CD14-positive monocyte (primary cell): ENCODE measurements at regions not wholly inside any gene's neighbourhood (a gene's known extent, or its start where the extent isn't known, plus 50 kb on each side); places are given as distances from the start of the nearest gene placed in this dataset.

ENCODE experiments used
- DNase-seq, 3 donors: peaks; one replicate each; pipeline ENCODE4 v3.0.0-alpha.2; 2011 to 2022
- H2AFZ ChIP-seq: 2 replicates; pipeline ENCODE4 v1.6.0; 2012; ENCODE audit warnings: mild to moderate bottlenecking, low read depth, low read length, inconsistent platforms; ENCODE audit not compliant: insufficient read depth, poor library complexity, severe bottlenecking
- H3K27ac ChIP-seq, 2 donors: 1 replicate in 1 of 2; 2 replicates in 1 of 2; pipeline ENCODE4 v1.5.1; 2012 to 2013; ENCODE audit warnings: low read length in 2 of 2, control low read depth in 1 of 2, inconsistent platforms in 1 of 2, low read depth in 1 of 2, mild to moderate bottlenecking in 1 of 2
- H3K27me3 ChIP-seq, 2 donors: one replicate each; pipeline versions ENCODE4 v1.6.0 to v1.6.1; 2011 to 2013; ENCODE audit warnings: low read length in 2 of 2; ENCODE audit not compliant: control insufficient read depth in 2 of 2, insufficient read depth in 2 of 2
- H3K36me3 ChIP-seq, 2 donors: replicated peaks in 1 of 2; 1 replicate in 1 of 2; 2 replicates in 1 of 2; pipeline versions ENCODE4 v1.5.1 to v1.6.1; 2012 to 2013; ENCODE audit warnings: low read length in 2 of 2, control low read depth in 1 of 2, inconsistent platforms in 1 of 2, mild to moderate bottlenecking in 1 of 2; ENCODE audit not compliant: insufficient read depth in 2 of 2, control insufficient read depth in 1 of 2
- H3K4me1 ChIP-seq, 2 donors: 1 replicate in 1 of 2; 2 replicates in 1 of 2; pipeline versions ENCODE4 v1.5.1 to v1.6.1; 2012 to 2013; ENCODE audit warnings: low read length in 2 of 2, control low read depth in 1 of 2, inconsistent platforms in 1 of 2, mild to moderate bottlenecking in 1 of 2, moderate library complexity in 1 of 2; ENCODE audit not compliant: insufficient read depth in 2 of 2, control insufficient read depth in 1 of 2
- H3K4me2 ChIP-seq: replicated peaks from 2 replicates; pipeline ENCODE3; 2012; ENCODE audit warnings: low read length, moderate library complexity, mild to moderate bottlenecking; ENCODE audit not compliant: poor library complexity, severe bottlenecking; ENCODE audit errors: extremely low read depth
- H3K4me3 ChIP-seq, 3 experiments: fragments of 200-600 bp in 1 of 3; sonication (generic) in 1 of 3; replicated peaks in 1 of 3; 1 replicate in 2 of 3; 2 replicates in 1 of 3; pipeline ENCODE4 v1.5.1; 2011 to 2013; ENCODE audit warnings: low read length in 3 of 3, mild to moderate bottlenecking in 3 of 3, control low read depth in 2 of 3, low read depth in 2 of 3, inconsistent platforms in 1 of 3, moderate library complexity in 1 of 3
- H3K79me2 ChIP-seq: 2 replicates; pipeline ENCODE4 v1.6.0; 2012; ENCODE audit warnings: mild to moderate bottlenecking, control low read depth, inconsistent platforms, low read length, moderate library complexity; ENCODE audit not compliant: insufficient read depth
- H3K9ac ChIP-seq: 2 replicates; pipeline ENCODE4 v1.6.0; 2017; ENCODE audit warnings: low read length, mild to moderate bottlenecking; ENCODE audit not compliant: insufficient read depth, poor library complexity, severe bottlenecking
- H3K9me3 ChIP-seq, 2 donors: replicated peaks in 1 of 2; 1 replicate in 1 of 2; 2 replicates in 1 of 2; pipeline versions ENCODE4 v1.5.1 to v1.6.1; 2012 to 2013; ENCODE audit warnings: low read length in 2 of 2, control low read depth in 1 of 2; ENCODE audit not compliant: control insufficient read depth in 1 of 2, insufficient read depth in 1 of 2
- H4K20me1 ChIP-seq: 2 replicates; pipeline ENCODE4 v1.6.0; 2012; ENCODE audit warnings: mild to moderate bottlenecking, low read length, control low read depth, moderate library complexity; ENCODE audit not compliant: insufficient read depth
- H3K27ac Mint-ChIP-seq, 7 donors: one replicate each; pipeline ENCODE4 v1.8.0; 2020; ENCODE audit warnings: mild to moderate bottlenecking in 7 of 7, mixed read lengths in 7 of 7, moderate library complexity in 6 of 7, inconsistent platforms in 2 of 7
- H3K27me3 Mint-ChIP-seq, 3 donors: one replicate each; pipeline ENCODE4 v1.8.0; 2021 to 2022; ENCODE audit warnings: low read depth in 3 of 3, mild to moderate bottlenecking in 3 of 3, mixed read lengths in 3 of 3, moderate library complexity in 3 of 3, inconsistent platforms in 1 of 3
- H3K36me3 Mint-ChIP-seq, 2 donors: one replicate each; pipeline ENCODE4 v1.8.0; 2020; ENCODE audit warnings: mixed read lengths in 2 of 2, inconsistent platforms in 1 of 2, mild to moderate bottlenecking in 1 of 2
- H3K4me1 Mint-ChIP-seq: one replicate; pipeline ENCODE4 v1.8.0; 2020; ENCODE audit warnings: mild to moderate bottlenecking, mixed read lengths
- H3K4me3 Mint-ChIP-seq, 2 donors: one replicate each; pipeline ENCODE4 v1.8.0; 2020; ENCODE audit warnings: mild to moderate bottlenecking in 2 of 2, mixed read lengths in 2 of 2, moderate library complexity in 1 of 2
- H3K9me3 Mint-ChIP-seq, 7 donors: one replicate each; pipeline ENCODE4 v1.8.0; 2020 to 2022; ENCODE audit warnings: mixed read lengths in 7 of 7, mild to moderate bottlenecking in 6 of 7, moderate library complexity in 6 of 7, inconsistent platforms in 2 of 7
- CTCF ChIP-seq: fragments of 200-600 bp; IDR thresholded peaks from one replicate; pipeline ENCODE4 v1.8.0; 2022; ENCODE audit warnings: antibody characterized with exemption, mild to moderate bottlenecking
- WGBS: methylation state at CpG from one replicate; pipeline ENCODE4 v1.1.5; 2013; ENCODE audit warnings: missing lambda C conversion rate; ENCODE audit not compliant: insufficient coverage; 5-methylcytosine and 5-hydroxymethylcytosine counted together
- intact Hi-C, 2 donors: fragments of 100-400 bp; cut with micrococcal nuclease; formaldehyde crosslinking; loops; one replicate each; pipeline versions ENCODE4 v1.15.0 to v1.15.1; 2023

GRCh38 chr6:67497749-67498148 is 1137.3 kb upstream of the ADGRB3 start:
- no peaks in the 10 kb centered on the region for H3K79me2 ChIP-seq
- H3K4me3 Mint-ChIP-seq, result no peak overlapping the region
- no peak for DNase-seq
- no peak overlapping the region for H2AFZ ChIP-seq
- H3K4me3 ChIP-seq, result no peak overlapping the region
- H3K27ac Mint-ChIP-seq, result no peak overlapping the region
- no peaks in the 10 kb centered on the region for H3K36me3 ChIP-seq
- no peak overlapping the region for H3K4me2 ChIP-seq
- H3K9me3 ChIP-seq, result peaks cover 0 to 3% of the 10 kb centered on the region in 2 donors
- no peak overlapping the region for H3K27ac ChIP-seq
- no peaks in the 10 kb centered on the region for H3K27me3 ChIP-seq
- intact Hi-C loops, result no loop called here
- no CpG with 5 or more reads among the region's 1 CpG for WGBS
- H3K4me1 ChIP-seq, result no peaks in the 10 kb centered on the region
- H3K9ac ChIP-seq, result no peak overlapping the region
- H3K27me3 Mint-ChIP-seq, result no peaks in the 10 kb centered on the region
- H3K4me1 Mint-ChIP-seq, result no peaks in the 10 kb centered on the region
- H3K36me3 Mint-ChIP-seq, result no peaks in the 10 kb centered on the region
- H4K20me1 ChIP-seq, result no peaks in the 10 kb centered on the region
- peaks cover 0 to 4% (median 0%) of the 10 kb centered on the region in 7 donors for H3K9me3 Mint-ChIP-seq
- TF ChIP-seq CTCF, result no peak

DNA sequence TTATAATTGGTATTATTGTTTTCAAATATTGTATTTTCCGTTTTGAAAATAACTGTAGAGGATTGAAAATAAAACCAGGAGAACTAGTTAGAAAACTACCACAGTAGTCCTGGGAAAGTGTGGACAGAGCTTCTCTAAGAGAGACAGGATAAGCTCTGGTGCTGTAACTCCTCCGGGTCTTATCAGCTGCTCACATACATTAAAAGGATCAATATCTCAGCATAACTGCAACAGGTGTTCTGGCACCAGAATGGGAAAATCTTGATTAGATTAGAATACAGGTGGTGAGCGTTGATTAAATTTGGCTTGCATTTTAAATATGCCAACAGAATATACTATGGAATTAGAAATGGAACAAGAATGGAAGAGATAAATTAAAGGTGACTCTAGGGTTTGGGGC is 1138.9 kb upstream of the ADGRB3 start:
- intact Hi-C loops, result no loop called here

More for the DNA sequence above, 1138.9 kb upstream of the ADGRB3 start:
- no peak overlapping the region for H2AFZ ChIP-seq
- H3K9me3 Mint-ChIP-seq, result peaks cover 0 to 2% (median 0%) of the 10 kb centered on the region in 7 donors
- TF ChIP-seq CTCF, result no peak
- no peak overlapping the region for H3K4me3 Mint-ChIP-seq
- no peaks in the 10 kb centered on the region for H3K36me3 ChIP-seq
- H3K4me2 ChIP-seq, result no peak overlapping the region
- H3K27me3 ChIP-seq, result no peaks in the 10 kb centered on the region
- H3K27ac Mint-ChIP-seq, result no peak overlapping the region
- no peaks in the 10 kb centered on the region for H3K36me3 Mint-ChIP-seq
- H4K20me1 ChIP-seq, result no peaks in the 10 kb centered on the region
- WGBS, result no CpG with 5 or more reads among the region's 3 CpGs
- no peak for DNase-seq
- no peaks in the 10 kb centered on the region for H3K79me2 ChIP-seq
- no peaks in the 10 kb centered on the region for H3K4me1 ChIP-seq
- peaks cover 0 to 3% of the 10 kb centered on the region in 2 donors for H3K9me3 ChIP-seq
- no peaks in the 10 kb centered on the region for H3K27me3 Mint-ChIP-seq
- no peaks in the 10 kb centered on the region for H3K4me1 Mint-ChIP-seq
- H3K4me3 ChIP-seq, result no peak overlapping the region
- H3K9ac ChIP-seq, result no peak overlapping the region
- H3K27ac ChIP-seq, result no peak overlapping the region
